ENCODE measurements at regions not wholly inside any gene's neighbourhood (a gene's known extent, or its start where the extent isn't known, plus 50 kb on each side); places are given as distances from the start of the nearest gene placed in this dataset.

DNA sequence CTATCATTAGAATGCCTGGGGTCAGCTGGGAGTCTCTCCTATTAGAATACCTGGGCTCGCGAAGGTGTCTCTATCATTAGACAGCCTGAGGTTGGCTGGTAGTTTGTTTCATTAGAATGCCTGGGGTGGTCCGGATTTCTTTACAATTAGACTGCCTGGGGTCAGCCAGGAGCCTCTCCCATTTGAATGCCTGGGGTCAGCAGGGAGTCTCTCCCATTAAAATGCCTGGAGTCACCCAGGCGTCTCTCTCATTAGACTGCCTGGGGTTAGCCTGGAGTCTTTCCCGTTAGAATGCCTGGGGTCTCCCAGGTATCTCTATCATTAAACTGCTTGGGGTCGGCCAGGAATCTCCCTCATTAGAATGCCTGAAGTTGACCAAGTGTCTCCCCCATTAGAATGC, 1458.3 kb downstream of the UQCRFS1 start:
- TF ChIP-seq, protein P1, sequence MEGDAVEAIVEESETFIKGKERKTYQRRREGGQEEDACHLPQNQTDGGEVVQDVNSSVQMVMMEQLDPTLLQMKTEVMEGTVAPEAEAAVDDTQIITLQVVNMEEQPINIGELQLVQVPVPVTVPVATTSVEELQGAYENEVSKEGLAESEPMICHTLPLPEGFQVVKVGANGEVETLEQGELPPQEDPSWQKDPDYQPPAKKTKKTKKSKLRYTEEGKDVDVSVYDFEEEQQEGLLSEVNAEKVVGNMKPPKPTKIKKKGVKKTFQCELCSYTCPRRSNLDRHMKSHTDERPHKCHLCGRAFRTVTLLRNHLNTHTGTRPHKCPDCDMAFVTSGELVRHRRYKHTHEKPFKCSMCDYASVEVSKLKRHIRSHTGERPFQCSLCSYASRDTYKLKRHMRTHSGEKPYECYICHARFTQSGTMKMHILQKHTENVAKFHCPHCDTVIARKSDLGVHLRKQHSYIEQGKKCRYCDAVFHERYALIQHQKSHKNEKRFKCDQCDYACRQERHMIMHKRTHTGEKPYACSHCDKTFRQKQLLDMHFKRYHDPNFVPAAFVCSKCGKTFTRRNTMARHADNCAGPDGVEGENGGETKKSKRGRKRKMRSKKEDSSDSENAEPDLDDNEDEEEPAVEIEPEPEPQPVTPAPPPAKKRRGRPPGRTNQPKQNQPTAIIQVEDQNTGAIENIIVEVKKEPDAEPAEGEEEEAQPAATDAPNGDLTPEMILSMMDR (IDR thresholded peaks at IDR 0.05) = no peak
- TF ChIP-seq POLR2A (IDR thresholded peaks at IDR 0.05; ENCODE audit: low read length) (no peak), EP300 (IDR thresholded peaks at IDR 0.05) (no peak), POLR2AphosphoS2 (conservative IDR thresholded peaks at IDR 0.05; ENCODE audit: low read length) (no peak), RAD21 (conservative IDR thresholded peaks at IDR 0.05 in 1 of 2, IDR thresholded peaks at IDR 0.05 in 1 of 2) (no peak), NPAS2 (CRISPR knock-in tag; IDR thresholded peaks at IDR 0.05; ENCODE audit: borderline replicate concordance) (no peak), EHMT2 (IDR thresholded peaks at IDR 0.05; ENCODE audit: low read depth) (no peak)

Data from A549 (cell line).